ES-I3 (cell line): ENCODE measurements at regions not wholly inside any gene's neighbourhood (a gene's known extent, or its start where the extent isn't known, plus 50 kb on each side); places are given as distances from the start of the nearest gene placed in this dataset.

Source experiments
- H3K36me3 ChIP-seq: 2 replicates; pipeline ENCODE4 v1.6.1; 2013; ENCODE audit warnings: mild to moderate bottlenecking, low read length, control low read depth, moderate library complexity; ENCODE audit not compliant: insufficient read depth
- H3K4me1 ChIP-seq: 2 replicates; pipeline ENCODE4 v1.6.1; 2013; ENCODE audit warnings: mild to moderate bottlenecking, control low read depth, low read length; ENCODE audit not compliant: insufficient read depth
- H3K9ac ChIP-seq: 2 replicates; pipeline ENCODE4 v1.6.1; 2013; ENCODE audit warnings: low read depth, mild to moderate bottlenecking, low read length, moderate library complexity
- H3K9me3 ChIP-seq: 2 replicates; pipeline ENCODE4 v1.6.1; 2013; ENCODE audit warnings: mild to moderate bottlenecking, low read length, moderate library complexity; ENCODE audit not compliant: control insufficient read depth, insufficient read depth

- H3K9ac ChIP-seq = no peak overlapping the region
- H3K36me3 ChIP-seq = no peaks in the 10 kb centered on the region
- no peaks in the 10 kb centered on the region; the same call in none of the 2 replicates for H3K9me3 ChIP-seq
- H3K4me1 ChIP-seq = no peaks in the 10 kb centered on the region
These were observed 527.9 kb downstream of the NPHP4 start for GRCh38 chr1:5464366-5464765.

GRCh38 chr1:5460974-5461373 is 531.3 kb downstream of the NPHP4 start:
- H3K4me1 ChIP-seq = peaks cover 1% of the 10 kb centered on the region
- H3K9ac ChIP-seq = no peak overlapping the region
- no peaks in the 10 kb centered on the region for H3K36me3 ChIP-seq
- no peaks in the 10 kb centered on the region; the same call in 1 of the 2 replicates for H3K9me3 ChIP-seq

DNA sequence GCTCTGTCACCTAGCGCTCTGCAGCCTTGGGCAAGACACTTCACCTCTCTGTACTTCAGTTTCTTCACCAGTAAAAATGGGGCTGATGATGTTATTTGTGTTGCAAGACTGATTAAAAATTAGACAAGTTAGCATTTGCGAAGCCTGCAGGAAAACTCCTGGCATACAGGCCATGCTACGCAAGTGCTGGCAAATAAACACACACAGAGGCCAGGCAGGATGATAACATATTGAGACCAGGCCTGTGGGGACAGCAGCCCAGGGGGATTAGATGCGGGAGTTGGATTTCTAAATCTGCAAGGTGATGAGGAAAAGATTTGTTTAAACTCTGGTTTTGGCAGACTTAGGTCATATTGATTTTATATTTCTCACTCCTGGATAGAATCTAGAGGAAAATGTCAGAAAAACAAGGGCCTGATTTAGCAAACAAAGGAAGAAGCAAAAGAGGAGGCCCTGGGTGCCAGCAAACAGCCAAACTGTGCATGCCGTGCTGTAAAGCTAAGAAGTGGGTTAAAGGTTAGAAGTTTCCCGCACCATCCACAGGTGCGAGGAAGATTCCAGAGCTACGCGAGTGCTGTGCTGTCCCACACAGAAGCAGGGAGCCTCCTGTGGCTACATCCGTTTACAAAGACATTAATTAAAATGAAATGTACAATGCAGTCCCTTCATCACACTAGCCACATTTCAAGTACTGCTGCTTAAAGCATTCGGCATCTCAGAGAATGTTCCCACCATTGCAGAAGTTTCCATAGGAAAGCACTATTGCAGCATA is 532.2 kb downstream of the NPHP4 start:
- H3K4me1 ChIP-seq = peaks cover 10% of the 10 kb centered on the region
- no peaks in the 10 kb centered on the region; the same call in 1 of the 2 replicates for H3K9me3 ChIP-seq
- H3K9ac ChIP-seq = no peak overlapping the region

DNA sequence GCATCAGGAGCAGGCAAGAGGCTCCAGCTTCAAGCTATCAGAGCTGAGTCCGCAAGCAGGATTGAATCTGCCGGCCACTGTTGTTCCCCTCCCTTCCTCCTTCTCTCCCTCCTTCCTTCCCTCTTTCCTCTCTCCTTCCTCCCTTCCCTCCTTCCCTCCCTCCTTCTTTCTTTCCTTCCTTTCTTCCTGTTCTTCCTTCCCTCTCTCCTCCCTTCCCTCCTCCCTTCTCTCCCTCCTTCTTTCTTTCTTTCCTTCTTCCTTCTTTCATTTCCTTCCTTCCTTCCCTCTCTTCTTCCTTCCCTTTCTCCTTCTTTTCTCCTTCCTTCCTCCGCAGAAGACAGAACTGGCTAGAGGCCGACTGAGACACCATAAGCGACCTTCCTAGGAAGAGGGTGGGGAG is 534.0 kb downstream of the NPHP4 start:
- H3K36me3 ChIP-seq = no peaks in the 10 kb centered on the region
- H3K4me1 ChIP-seq = peaks cover 10% of the 10 kb centered on the region
- no peaks in the 10 kb centered on the region; the same call in 1 of the 2 replicates for H3K9me3 ChIP-seq

More for the DNA sequence above, 532.2 kb downstream of the NPHP4 start:
- H3K36me3 ChIP-seq = no peaks in the 10 kb centered on the region

DNA sequence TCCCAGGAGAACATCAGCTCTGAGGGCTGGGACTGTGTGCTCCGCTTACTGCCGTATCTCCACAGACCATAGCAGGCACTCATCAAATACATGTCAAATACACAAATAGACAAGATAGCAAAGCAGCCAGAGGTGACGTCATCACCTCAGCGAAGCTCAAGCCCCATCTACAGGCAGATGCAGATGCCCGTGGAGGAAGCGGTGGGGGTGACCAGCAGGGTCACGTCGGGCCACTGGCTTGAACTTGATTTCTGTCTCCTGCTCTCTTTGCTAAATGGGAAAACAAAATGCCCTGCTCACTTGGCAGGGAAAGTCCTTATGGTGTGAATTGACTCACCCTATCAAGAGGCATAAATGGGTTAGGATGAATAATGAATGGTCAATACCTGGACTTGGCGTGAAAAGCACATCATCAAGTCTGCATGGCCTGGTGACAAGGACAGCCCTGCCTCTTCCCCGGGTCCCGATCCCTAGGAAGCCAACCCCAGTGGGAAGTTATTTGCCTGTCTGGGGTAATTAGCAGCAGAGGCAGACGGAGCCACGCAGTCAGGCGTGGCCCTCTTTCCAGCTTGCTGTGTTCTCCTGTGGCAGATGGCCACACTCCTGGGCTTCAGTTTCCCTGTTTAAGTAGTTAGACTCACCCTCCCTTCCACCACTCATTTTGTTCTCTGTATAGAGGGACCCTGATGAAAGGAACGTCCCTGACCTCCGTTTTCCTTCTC is 536.0 kb downstream of the NPHP4 start:
- Histone ChIP-seq H3K36me3 (no peaks in the 10 kb centered on the region), H3K4me1 (peaks cover 12% of the 10 kb centered on the region), H3K9ac (no peak overlapping the region), H3K9me3 (no peaks in the 10 kb centered on the region)

More for the DNA sequence above, 534.0 kb downstream of the NPHP4 start:
- H3K9ac ChIP-seq = no peak overlapping the region

- no peaks in the 10 kb centered on the region for H3K36me3 ChIP-seq
- peaks cover 17% of the 10 kb centered on the region for H3K4me1 ChIP-seq
- no peaks in the 10 kb centered on the region for H3K9me3 ChIP-seq
- H3K9ac ChIP-seq = no peak overlapping the region
These were observed 536.6 kb downstream of the NPHP4 start for GRCh38 chr1:5455651-5456050.

DNA sequence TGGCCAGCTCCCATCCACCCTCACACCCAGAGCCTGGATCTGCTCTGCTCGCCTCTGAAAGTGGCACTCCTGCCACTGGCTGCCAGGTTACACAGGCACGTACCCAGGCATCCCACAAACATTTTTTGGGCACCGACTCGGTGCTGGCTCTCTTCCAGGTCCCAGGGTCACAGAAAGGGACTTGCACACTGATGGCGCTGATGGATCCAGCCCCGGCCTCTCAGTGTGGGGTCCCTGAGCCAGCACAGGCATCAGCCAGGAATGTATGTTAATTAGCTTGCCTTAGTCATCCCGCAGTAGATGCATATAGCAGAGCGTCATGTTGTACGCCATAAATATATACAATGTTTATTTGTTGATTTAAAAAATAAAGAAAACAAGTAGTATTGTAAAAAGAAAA is 537.2 kb downstream of the NPHP4 start:
- Histone ChIP-seq H3K4me1 (peaks cover 18% of the 10 kb centered on the region), H3K36me3 (no peaks in the 10 kb centered on the region), H3K9me3 (no peaks in the 10 kb centered on the region)

DNA sequence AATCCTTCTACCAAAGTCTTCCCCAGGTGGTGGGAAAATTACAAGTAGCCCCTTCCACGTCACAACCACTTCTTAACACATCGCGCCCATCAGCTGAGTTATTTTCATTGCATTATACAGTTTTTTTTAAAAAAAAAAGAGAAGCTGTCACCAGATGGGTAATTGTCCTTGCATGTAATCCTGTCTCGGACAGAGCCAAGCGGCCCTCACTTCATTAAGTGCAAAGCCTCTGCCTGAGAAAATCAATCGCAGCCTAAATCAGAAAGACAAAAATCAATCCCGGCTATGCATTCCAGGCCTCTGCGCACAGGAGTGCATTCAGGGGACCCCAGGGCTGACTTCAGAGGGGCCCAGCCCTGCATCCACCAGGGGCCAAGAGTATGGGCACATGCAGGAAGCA is 538.9 kb downstream of the NPHP4 start:
- no peaks in the 10 kb centered on the region for H3K36me3 ChIP-seq
- H3K4me1 ChIP-seq = peaks cover 18% of the 10 kb centered on the region
- H3K9ac ChIP-seq = no peak overlapping the region
- no peaks in the 10 kb centered on the region for H3K9me3 ChIP-seq

More for the DNA sequence above, 537.2 kb downstream of the NPHP4 start:
- H3K9ac ChIP-seq = no peak overlapping the region

- Histone ChIP-seq H3K9ac (no peak overlapping the region), H3K4me1 (peaks cover 18% of the 10 kb centered on the region), H3K9me3 (no peaks in the 10 kb centered on the region), H3K36me3 (no peaks in the 10 kb centered on the region)
These were observed 540.6 kb downstream of the NPHP4 start for GRCh38 chr1:5451671-5452070.

DNA sequence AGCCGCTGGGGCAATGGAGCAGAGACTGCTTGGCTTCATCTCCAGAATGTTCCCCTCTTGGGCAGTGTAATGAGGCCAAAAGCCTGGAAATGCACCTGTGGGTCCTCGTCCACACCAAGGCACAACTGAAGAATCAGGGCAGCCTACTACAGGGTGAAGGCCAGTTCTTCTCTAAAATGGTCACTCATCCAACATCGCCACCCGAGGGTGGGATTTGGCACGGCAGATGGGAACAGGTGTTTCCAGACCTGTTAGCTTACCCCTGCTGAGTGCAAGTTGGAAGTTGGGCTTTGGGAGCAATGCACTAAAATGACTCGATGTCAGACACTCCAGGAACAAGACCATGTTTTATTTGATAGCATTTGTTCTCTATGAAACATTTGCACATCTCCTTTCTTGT is 543.7 kb downstream of the NPHP4 start:
- peaks cover 8% of the 10 kb centered on the region; the same call in 1 of the 2 replicates for H3K4me1 ChIP-seq
- H3K36me3 ChIP-seq = no peaks in the 10 kb centered on the region
- H3K9me3 ChIP-seq = no peaks in the 10 kb centered on the region; the same call in 1 of the 2 replicates
- no peak overlapping the region for H3K9ac ChIP-seq

DNA sequence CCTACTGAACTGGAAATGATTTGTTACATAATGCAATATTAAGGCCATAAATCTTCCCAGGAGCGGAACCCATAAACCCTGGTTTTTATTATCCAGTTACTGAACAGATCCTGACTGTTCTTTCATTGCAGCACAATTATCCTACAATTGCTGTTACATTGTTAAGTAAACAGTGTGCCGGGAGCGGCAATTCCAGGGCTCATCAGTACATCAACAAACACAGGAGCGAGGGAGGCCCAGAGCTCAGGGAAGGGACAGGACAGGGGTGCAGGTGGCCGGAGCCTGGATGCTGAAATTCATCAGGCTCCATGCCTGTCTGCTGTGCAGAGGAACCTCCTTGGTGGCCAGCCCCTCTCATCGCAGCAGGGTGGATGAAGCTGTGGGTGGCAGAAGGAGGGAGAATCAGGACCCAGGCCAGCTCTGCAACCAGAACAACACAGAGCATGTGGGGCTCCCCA is 544.7 kb downstream of the NPHP4 start:
- no peak overlapping the region for H3K9ac ChIP-seq
- H3K36me3 ChIP-seq = no peaks in the 10 kb centered on the region
- peaks cover 8% of the 10 kb centered on the region; the same call in 1 of the 2 replicates for H3K4me1 ChIP-seq
- no peaks in the 10 kb centered on the region; the same call in 1 of the 2 replicates for H3K9me3 ChIP-seq

DNA sequence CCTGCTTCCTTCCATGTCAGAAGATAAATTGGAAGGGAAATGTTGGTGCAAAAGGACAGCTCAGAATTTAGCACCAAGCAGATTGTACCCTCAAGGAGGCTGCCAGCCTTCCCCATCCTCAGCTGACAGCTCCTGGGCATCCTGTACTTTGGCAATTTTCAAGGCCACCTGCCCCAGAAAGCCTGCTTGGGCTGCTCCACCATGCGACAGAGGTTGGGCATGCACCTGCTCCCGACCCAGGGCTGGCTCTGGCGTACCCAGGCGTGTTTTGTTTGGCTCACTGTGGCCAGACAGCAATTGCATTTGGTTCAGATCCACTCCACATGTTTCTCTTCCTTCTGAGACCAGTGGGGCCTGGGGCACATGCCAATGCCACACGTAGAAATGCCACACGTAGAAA is 547.8 kb downstream of the NPHP4 start:
- no peaks in the 10 kb centered on the region for H3K4me1 ChIP-seq
- H3K9me3 ChIP-seq = no peaks in the 10 kb centered on the region; the same call in 1 of the 2 replicates
- no peak overlapping the region for H3K9ac ChIP-seq
- H3K36me3 ChIP-seq = no peaks in the 10 kb centered on the region

DNA sequence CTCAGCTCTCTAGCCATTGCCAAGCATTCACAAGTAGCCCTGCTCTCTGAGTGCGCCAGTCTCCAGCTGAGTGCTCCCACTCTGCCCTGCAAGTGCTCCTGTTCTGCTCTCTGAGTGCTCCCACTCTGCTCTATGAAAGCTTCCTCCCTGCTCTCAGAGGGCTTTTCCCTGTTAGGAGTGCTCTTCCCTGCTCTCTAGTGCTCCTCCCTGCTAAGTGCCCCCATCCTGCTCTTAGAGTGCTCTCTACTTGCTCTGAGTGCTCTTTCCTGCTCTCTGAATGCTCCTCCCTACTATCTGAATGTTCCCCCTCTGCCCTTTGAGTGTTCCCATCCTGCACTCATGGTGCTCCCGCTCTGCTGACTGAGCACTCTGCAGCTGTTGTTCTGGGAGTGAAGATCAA is 555.4 kb downstream of the NPHP4 start:
- Histone ChIP-seq H3K36me3 (no peaks in the 10 kb centered on the region), H3K9ac (no peak overlapping the region), H3K4me1 (no peaks in the 10 kb centered on the region; the same call in 1 of the 2 replicates), H3K9me3 (peaks cover 10% of the 10 kb centered on the region; the same call in 1 of the 2 replicates)

DNA sequence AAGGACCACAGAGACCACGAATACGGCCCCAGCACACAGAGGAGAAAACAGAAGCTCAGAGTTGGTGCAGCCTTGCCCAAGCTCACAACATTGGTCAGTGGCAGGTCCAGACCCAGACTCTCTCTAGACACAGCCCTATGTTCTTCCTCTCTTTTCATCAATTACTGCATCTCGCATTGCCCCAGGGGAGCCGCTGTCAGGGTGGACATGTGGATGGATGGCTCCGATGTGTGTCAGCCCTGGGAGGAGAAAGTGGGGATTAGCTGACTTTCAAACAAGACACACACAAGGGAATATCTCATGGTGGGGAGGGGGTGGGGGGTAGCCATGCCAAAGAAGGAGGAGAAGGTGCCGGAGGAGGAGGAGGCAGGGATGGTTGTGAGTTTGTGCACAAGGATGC is 556.8 kb downstream of the NPHP4 start:
- Histone ChIP-seq H3K9ac (no peak overlapping the region), H3K9me3 (peaks cover 10% of the 10 kb centered on the region; the same call in 1 of the 2 replicates), H3K4me1 (peaks cover 6% of the 10 kb centered on the region), H3K36me3 (no peaks in the 10 kb centered on the region)
